Stimulated activated CD8-positive, alpha-beta memory T cell treated with anti-CD3 and anti-CD28 coated beads, Interleukin-4, amount 100 ng/mL, for 48 hours (primary cell): ENCODE measurements at regions not wholly inside any gene's neighbourhood (a gene's known extent, or its start where the extent isn't known, plus 50 kb on each side); places are given as distances from the start of the nearest gene placed in this dataset.

Experiments used
- DNase-seq: peaks from one replicate; pipeline ENCODE4 v3.0.0-alpha.2; 2020

GRCh38 chr3:95886616-95887015 is 927.8 kb upstream of the EPHA6 start:
- no peak for DNase-seq

- DNase-seq: no peak
Measured at GRCh38 chr3:95887114-95887513, 927.3 kb upstream of the EPHA6 start.

- no peak for DNase-seq
Measured at GRCh38 chr3:95894820-95895219, 919.6 kb upstream of the EPHA6 start.

GRCh38 chr3:95899494-95899893 is 914.9 kb upstream of the EPHA6 start:
- no peak for DNase-seq

GRCh38 chr3:95899911-95900310 is 914.5 kb upstream of the EPHA6 start:
- DNase-seq: no peak

- DNase-seq: no peak
Measured at GRCh38 chr3:95901948-95902347, 912.4 kb upstream of the EPHA6 start.

- DNase-seq: no peak
Measured at GRCh38 chr3:95905182-95905581, 909.2 kb upstream of the EPHA6 start.

- DNase-seq: no peak
Measured at GRCh38 chr3:95911767-95912166, 902.6 kb upstream of the EPHA6 start.

- DNase-seq: peak; percentile 47
Measured at GRCh38 chr3:95923496-95924210, 890.7 kb upstream of the EPHA6 start.

GRCh38 chr3:95926904-95927501 is 887.4 kb upstream of the EPHA6 start:
- no peak for DNase-seq

- DNase-seq: no peak
Measured at GRCh38 chr3:95934181-95934580, 880.2 kb upstream of the EPHA6 start.

GRCh38 chr3:95939235-95939809 is 875.1 kb upstream of the EPHA6 start:
- DNase-seq: no peak

GRCh38 chr3:95965704-95966336 is 848.6 kb upstream of the EPHA6 start:
- no peak for DNase-seq

GRCh38 chr3:95971573-95971972 is 842.8 kb upstream of the EPHA6 start:
- no peak for DNase-seq

- DNase-seq: no peak
Measured at GRCh38 chr3:95994338-95994737, 820.1 kb upstream of the EPHA6 start.

- DNase-seq: no peak
Measured at GRCh38 chr3:96000966-96001365, 813.4 kb upstream of the EPHA6 start.

GRCh38 chr3:96007650-96008195 is 806.7 kb upstream of the EPHA6 start:
- no peak for DNase-seq

GRCh38 chr3:96012939-96013338 is 801.5 kb upstream of the EPHA6 start:
- no peak for DNase-seq

GRCh38 chr3:96017556-96017955 is 796.8 kb upstream of the EPHA6 start:
- no peak for DNase-seq

GRCh38 chr3:96022676-96023075 is 791.7 kb upstream of the EPHA6 start:
- no peak for DNase-seq

GRCh38 chr3:96027718-96028117 is 786.7 kb upstream of the EPHA6 start:
- DNase-seq: no peak

GRCh38 chr3:96039632-96040031 is 774.8 kb upstream of the EPHA6 start:
- DNase-seq: no peak

GRCh38 chr3:96059301-96059700 is 755.1 kb upstream of the EPHA6 start:
- DNase-seq: no peak

- DNase-seq: no peak
Measured at GRCh38 chr3:96069065-96069464, 745.3 kb upstream of the EPHA6 start.
